H1 (cell line): ENCODE measurements at regions not wholly inside any gene's neighbourhood (a gene's known extent, or its start where the extent isn't known, plus 50 kb on each side); places are given as distances from the start of the nearest gene placed in this dataset.
A peak's percentile ranks its signal among the peaks of the same experiment; 100 is the strongest.

Experiments
- CTCF ChIA-PET: fragments of 300-600 bp; sonication (Branson Sonifier 250); formaldehyde crosslinking; loops from one replicate; lab custom pipeline; 2021; ENCODE audit not compliant: partially characterized antibody; lab: Charles Lee
- POLR2A ChIA-PET: fragments of 300-600 bp; sonication (Branson Sonifier 250); formaldehyde crosslinking; loops from one replicate; lab custom pipeline; 2021; ENCODE audit warnings: inconsistent platforms; ENCODE audit not compliant: partially characterized antibody; lab: Charles Lee
- DNase-seq, 2 experiments: peaks; one replicate each; pipeline versions ENCODE4 v3.0.0 to v3.0.0-alpha.2; 2010 to 2022; ENCODE audit warnings: low spot score in 2 of 2, low read depth in 1 of 2, mixed read lengths in 1 of 2
- FAIRE-seq: peaks from 2 replicates; lab custom pipeline; 2011; peaks lifted over from hg19 to GRCh38; lab: Jason Lieb, UNC
- H2AFZ ChIP-seq: 2 replicates; pipeline ENCODE4 v1.8.1; 2012; ENCODE audit warnings: low read length, inconsistent platforms
- H2AK5ac ChIP-seq: 2 replicates; pipeline ENCODE4 v1.6.1; 2013; ENCODE audit warnings: low read depth, low read length
- H2BK120ac ChIP-seq: replicated peaks from 2 replicates; pipeline ENCODE3; 2013; ENCODE audit warnings: low read depth, low read length, inconsistent platforms
- H2BK12ac ChIP-seq: 2 replicates; pipeline ENCODE4 v1.6.1; 2013; ENCODE audit warnings: low read depth, low read length
- H2BK15ac ChIP-seq: 2 replicates; pipeline ENCODE4 v1.6.1; 2013; ENCODE audit warnings: low read length
- H2BK20ac ChIP-seq: 2 replicates; pipeline ENCODE4 v1.6.1; 2013; ENCODE audit warnings: low read length
- H2BK5ac ChIP-seq: 2 replicates; pipeline ENCODE4 v1.6.1; 2013; ENCODE audit warnings: low read depth, low read length
- H3K14ac ChIP-seq: 2 replicates; pipeline ENCODE4 v1.6.1; 2013; ENCODE audit warnings: inconsistent platforms; ENCODE audit not compliant: insufficient read length
- H3K18ac ChIP-seq: 2 replicates; pipeline ENCODE4 v1.6.1; 2013; ENCODE audit warnings: low read length; ENCODE audit errors: extremely low read depth
- H3K23ac ChIP-seq: 2 replicates; pipeline ENCODE4 v1.6.1; 2013; ENCODE audit warnings: inconsistent platforms; ENCODE audit not compliant: insufficient read length
- H3K23me2 ChIP-seq: 2 replicates; pipeline ENCODE4 v1.6.1; 2013; ENCODE audit warnings: low read depth, low read length
- H3K27ac ChIP-seq: 2 replicates; pipeline ENCODE4 v1.6.1; 2011; ENCODE audit warnings: low read depth, low read length, inconsistent platforms
- H3K27me3 ChIP-seq, 4 experiments: replicated peaks in 1 of 4; 1 replicate in 1 of 4; 2 replicates in 3 of 4; pipeline versions ENCODE4 v1.6.1 to v1.8.1; 2011 to 2013; ENCODE audit warnings: low read length in 3 of 4, mild to moderate bottlenecking in 3 of 4, inconsistent platforms in 2 of 4, mixed read lengths in 2 of 4, moderate library complexity in 1 of 4; ENCODE audit not compliant: control insufficient read depth in 3 of 4, insufficient read depth in 3 of 4; ENCODE audit errors: extremely low read depth in 1 of 4
- H3K36me3 ChIP-seq, 4 experiments: 2 replicates each; pipeline versions ENCODE4 v1.6.1 to v1.8.1; 2011 to 2013; ENCODE audit warnings: mild to moderate bottlenecking in 4 of 4, low read length in 3 of 4, moderate library complexity in 2 of 4, control low read depth in 1 of 4, inconsistent platforms in 1 of 4; ENCODE audit not compliant: insufficient read depth in 4 of 4, control insufficient read depth in 2 of 4
- H3K4ac ChIP-seq: replicated peaks from 2 replicates; pipeline ENCODE3; 2013; ENCODE audit warnings: low read length, low read depth, mixed read lengths, inconsistent platforms; ENCODE audit not compliant: insufficient read length
- H3K4me1 ChIP-seq, 4 experiments: replicated peaks in 1 of 4; 1 replicate in 1 of 4; 2 replicates in 3 of 4; pipeline versions ENCODE4 v1.6.1 to v1.8.1; 2011 to 2013; ENCODE audit warnings: low read length in 3 of 4, inconsistent platforms in 2 of 4, mixed read lengths in 1 of 4; ENCODE audit not compliant: insufficient read depth in 4 of 4, control insufficient read depth in 3 of 4
- H3K4me2 ChIP-seq, 2 experiments: 2 replicates each; pipeline versions ENCODE4 v1.6.1 to v1.8.1; 2011 to 2013; ENCODE audit warnings: low read depth in 2 of 2, low read length in 2 of 2, control low read depth in 1 of 2, inconsistent platforms in 1 of 2, mild to moderate bottlenecking in 1 of 2; ENCODE audit not compliant: insufficient read depth in 1 of 2
- H3K4me3 ChIP-seq, 4 experiments: fragments of 200-600, 300-600 bp in 1 of 4; sonication (generic), shearing (Covaris generic), sonication (Bioruptor Twin) in 1 of 4; 2 replicates each; pipeline versions ENCODE4 v1.5.1 to v1.8.1; 2011 to 2016; ENCODE audit warnings: low read length in 4 of 4, low read depth in 3 of 4, control low read depth in 2 of 4, inconsistent platforms in 2 of 4, mild to moderate bottlenecking in 2 of 4, mixed read lengths in 1 of 4, moderate library complexity in 1 of 4; ENCODE audit not compliant: insufficient read depth in 2 of 4; ENCODE audit errors: extremely low read depth in 1 of 4
- H3K56ac ChIP-seq: replicated peaks from 2 replicates; pipeline ENCODE3; 2013; ENCODE audit warnings: low read depth, mild to moderate bottlenecking, mixed read lengths, low read length, inconsistent platforms; ENCODE audit not compliant: insufficient read length
- H3K79me1 ChIP-seq: 2 replicates; pipeline ENCODE4 v1.6.1; 2013; ENCODE audit warnings: low read depth, low read length, control low read depth
- H3K79me2 ChIP-seq, 2 experiments: 2 replicates each; pipeline versions ENCODE4 v1.6.1 to v1.8.1; 2012 to 2013; ENCODE audit warnings: low read length in 2 of 2, mild to moderate bottlenecking in 2 of 2, inconsistent platforms in 1 of 2; ENCODE audit not compliant: insufficient read depth in 2 of 2, control insufficient read depth in 1 of 2
- H3K9ac ChIP-seq, 4 experiments: replicated peaks in 1 of 4; 1 replicate in 1 of 4; 2 replicates in 3 of 4; pipeline versions ENCODE4 v1.6.1 to v1.8.1; 2011 to 2013; ENCODE audit warnings: low read depth in 3 of 4, low read length in 3 of 4, control low read depth in 2 of 4, mild to moderate bottlenecking in 2 of 4, moderate library complexity in 2 of 4, inconsistent platforms in 1 of 4; ENCODE audit errors: extremely low read depth in 1 of 4
- H3K9me3 ChIP-seq, 2 experiments: 2 replicates each; pipeline versions ENCODE4 v1.6.1 to v1.8.1; 2012 to 2013; ENCODE audit warnings: mild to moderate bottlenecking in 2 of 2, moderate library complexity in 2 of 2, control low read depth in 1 of 2, inconsistent platforms in 1 of 2, low read depth in 1 of 2, low read length in 1 of 2, mixed read lengths in 1 of 2; ENCODE audit not compliant: insufficient read depth in 2 of 2
- H4K20me1 ChIP-seq, 2 experiments: replicated peaks in 1 of 2; 2 replicates each; pipeline versions ENCODE3 to v1.8.1; 2011 to 2013; ENCODE audit warnings: inconsistent platforms in 2 of 2, low read length in 2 of 2, mild to moderate bottlenecking in 1 of 2; ENCODE audit not compliant: insufficient read depth in 2 of 2, control insufficient read depth in 1 of 2
- H4K5ac ChIP-seq: 2 replicates; pipeline ENCODE4 v1.6.1; 2013; ENCODE audit warnings: low read length, low read depth, mixed read lengths, inconsistent platforms; ENCODE audit not compliant: insufficient read length
- H4K8ac ChIP-seq: 2 replicates; pipeline ENCODE4 v1.8.0; 2013; ENCODE audit warnings: mild to moderate bottlenecking, moderate library complexity, low read length, inconsistent platforms; ENCODE audit not compliant: insufficient read depth; ENCODE audit errors: extremely low read depth
- H4K91ac ChIP-seq: replicated peaks from 2 replicates; pipeline ENCODE3; 2013; ENCODE audit warnings: low read length, mixed read lengths, inconsistent platforms; ENCODE audit not compliant: insufficient read length
- EGR1 ChIP-seq: IDR thresholded peaks from 2 replicates; pipeline ENCODE4 v1.6.1; 2011; ENCODE audit warnings: low read depth, low read length, borderline replicate concordance
- GABPA ChIP-seq: IDR thresholded peaks from 2 replicates; pipeline ENCODE4 v1.6.1; 2011; ENCODE audit warnings: mild to moderate bottlenecking, low read length, moderate library complexity, borderline replicate concordance; ENCODE audit not compliant: insufficient read depth
- GTF2F1 ChIP-seq: IDR thresholded peaks from 2 replicates; pipeline ENCODE4 v1.6.1; 2012; ENCODE audit warnings: low read depth, low read length, improper control_type of control experiment, borderline replicate concordance
- HDAC6 ChIP-seq: IDR thresholded peaks from one replicate; pipeline ENCODE4 v1.7.1; 2012; ENCODE audit warnings: low read depth, mild to moderate bottlenecking, inconsistent platforms, low read length, moderate library complexity
- JUND ChIP-seq: IDR thresholded peaks from 2 replicates; pipeline ENCODE4 v1.6.1; 2011; ENCODE audit warnings: mild to moderate bottlenecking, improper control_type of control experiment, low read length
- POLR2A ChIP-seq, 2 experiments: IDR thresholded peaks; 1 replicate in 1 of 2; 2 replicates in 1 of 2; pipeline ENCODE4 v1.6.1; 2011; ENCODE audit warnings: low read depth in 2 of 2, low read length in 2 of 2, mild to moderate bottlenecking in 2 of 2; ENCODE audit errors: control extremely low read depth in 1 of 2
- SIX5 ChIP-seq: IDR thresholded peaks from 2 replicates; pipeline ENCODE4 v1.6.1; 2011; ENCODE audit warnings: mild to moderate bottlenecking, low read depth, low read length
- SP4 ChIP-seq: IDR thresholded peaks from 2 replicates; pipeline ENCODE4 v1.6.1; 2012; ENCODE audit warnings: low read length, inconsistent platforms
- WGBS, 2 experiments: shearing (Covaris generic) in 1 of 2; methylation state at CpG; one replicate each; pipeline versions ENCODE4 v1.1.6 to v1.1.7; 2013 to 2015; ENCODE audit warnings: low lambda C conversion rate in 2 of 2, mixed read lengths in 2 of 2, inconsistent platforms in 1 of 2, low coverage in 1 of 2, missing lambda C conversion rate in 1 of 2; ENCODE audit not compliant: insufficient replicate concordance in 2 of 2, insufficient coverage in 1 of 2, insufficient read length in 1 of 2; ENCODE audit errors: extremely low coverage in 1 of 2, missing lambda C conversion rate in 1 of 2; 5-methylcytosine and 5-hydroxymethylcytosine counted together

DNA sequence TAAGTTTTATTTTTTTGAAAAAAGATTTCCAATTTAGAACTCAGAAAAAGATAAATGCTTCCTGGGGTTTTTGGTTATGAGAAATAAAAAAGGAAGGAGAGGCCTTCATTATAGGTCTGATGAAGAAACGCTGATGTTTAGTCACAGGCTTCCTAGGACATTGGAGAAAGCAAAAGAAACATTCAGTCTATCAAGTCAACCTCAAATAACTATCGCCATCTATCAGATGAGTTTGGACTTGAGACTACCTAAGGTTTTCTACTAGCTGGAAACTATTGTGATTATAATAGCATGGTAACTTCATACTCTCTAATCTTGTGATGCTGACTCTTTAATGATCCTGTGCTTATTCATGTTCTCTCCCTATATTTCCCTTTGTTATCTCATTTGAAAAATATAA, 171.3 kb downstream of the TPBG start:
- Histone ChIP-seq H3K4ac (no peak overlapping the region), H3K27ac (no peak overlapping the region), H4K91ac (no peak overlapping the region), H3K4me2 (no peak overlapping the region), H2AFZ (no peak overlapping the region), H3K9me3 (no peaks in the 10 kb centered on the region; a peak in 1 of 4 replicates), H4K8ac (no peak overlapping the region), H2BK120ac (no peak overlapping the region), H3K79me2 (no peaks in the 10 kb centered on the region), H3K27me3 (no peaks in the 10 kb centered on the region), H2BK12ac (no peak overlapping the region), H3K9ac (no peak overlapping the region), H3K4me3 (no peak overlapping the region), H2AK5ac (no peak overlapping the region), H3K4me1 (no peaks in the 10 kb centered on the region), H4K5ac (no peak overlapping the region), H3K36me3 (no peaks in the 10 kb centered on the region), H2BK15ac (no peak overlapping the region), H3K14ac (no peak overlapping the region), H3K18ac (no peak overlapping the region), H2BK5ac (no peak overlapping the region), H3K23ac (no peak overlapping the region), H2BK20ac (no peak overlapping the region), H3K79me1 (no peaks in the 10 kb centered on the region), H3K56ac (peak overlapping the region; percentile 72), H4K20me1 (no peaks in the 10 kb centered on the region), H3K23me2 (no peaks in the 10 kb centered on the region; the same call in 1 of the 2 replicates)
- TF ChIP-seq EGR1 (no peak), JUND (no peak), SP4 (no peak), GABPA (no peak), POLR2A (IDR thresholded peaks at IDR 0.05; ENCODE audit: control extremely low read depth in 1 of 2, low read depth in 2 of 2, low read length in 2 of 2) (no peak), GTF2F1 (no peak), HDAC6 (no peak), SIX5 (no peak)
- ChIA-PET CTCF (interaction anchor here (0.6 to 1.3 kb wide), 2 partner anchors 41 to 79 kb away, joined by 3 read pairs; no protein-coding TSS in a partner anchor), POLR2A (no interaction called here)
- WGBS, 2 experiments, result 93% methylated on average over 2 of the region's 2 CpGs; no CpG with 5 or more reads in 1 of the 2 experiments
- FAIRE-seq (no peak), DNase-seq (no peak)
